ENCODE measurements at regions not wholly inside any gene's neighbourhood (a gene's known extent, or its start where the extent isn't known, plus 50 kb on each side); places are given as distances from the start of the nearest gene placed in this dataset.

- TF ChIP-seq BHLHE40 (IDR thresholded peaks at IDR 0.05; ENCODE audit: borderline replicate concordance), result no peak
- TF ChIP-seq TARDBP (IDR thresholded peaks at IDR 0.05), result no peak
- TF ChIP-seq SP1 (IDR thresholded peaks at IDR 0.05), result no peak
- TF ChIP-seq ARNT (IDR thresholded peaks at IDR 0.05), result no peak
- no peak for TF ChIP-seq ELF4 (IDR thresholded peaks at IDR 0.05)
- no peak for TF ChIP-seq NFRKB (IDR thresholded peaks at IDR 0.05)
- TF ChIP-seq HDGF (IDR thresholded peaks at IDR 0.05; ENCODE audit: borderline replicate concordance), result no peak
- no peak for TF ChIP-seq SUZ12 (IDR thresholded peaks at IDR 0.05)
- no peak for TF ChIP-seq ZNF384 (IDR thresholded peaks at IDR 0.05)
- TF ChIP-seq FOXM1 (IDR thresholded peaks at IDR 0.05; ENCODE audit: borderline replicate concordance), result no peak
Observed at GRCh38 chr6:138647006-138647405, 126.6 kb upstream of the CCDC28A start.
